ENCODE measurements at regions not wholly inside any gene's neighbourhood (a gene's known extent, or its start where the extent isn't known, plus 50 kb on each side); places are given as distances from the start of the nearest gene placed in this dataset.

- Histone ChIP-seq H2BK120ac (ENCODE audit: low read depth, low read length) (no peak overlapping the region), H3K9ac (ENCODE audit: low read depth, low read length) (no peak overlapping the region), H3K27ac (ENCODE audit: insufficient read depth, low read length) (no peak overlapping the region), H3K14ac (replicated peaks; ENCODE audit: low read depth, low read length) (no peak overlapping the region), H3K9me1 (ENCODE audit: insufficient read depth, low read length) (no peaks in the 10 kb centered on the region), H2BK20ac (ENCODE audit: low read depth, low read length) (no peak overlapping the region), H2BK5ac (ENCODE audit: low read depth, low read length, poor library complexity, severe bottlenecking) (no peak overlapping the region), H3K4me1 (ENCODE audit: control insufficient read depth, insufficient read depth, low read length) (no peaks in the 10 kb centered on the region), H2BK15ac (ENCODE audit: low read depth, low read length) (no peak overlapping the region), H3K56ac (ENCODE audit: extremely low read depth, insufficient read depth, low read length) (no peak overlapping the region), H4K5ac (ENCODE audit: low read depth, low read length) (no peak overlapping the region), H3K79me1 (ENCODE audit: low read depth in 1 of 2, low read length in 2 of 2) (no peaks in the 10 kb centered on the region), H2AK5ac (ENCODE audit: low read depth, low read length) (no peak overlapping the region), H4K20me1 (ENCODE audit: insufficient read depth, low read length) (no peaks in the 10 kb centered on the region), H4K91ac (ENCODE audit: insufficient read depth, low read depth, low read length) (no peak overlapping the region), H3K4me2 (ENCODE audit: low read depth, low read length) (no peak overlapping the region), H3K4me3 (ENCODE audit: insufficient read depth, low read depth, low read length) (no peak overlapping the region), H2AFZ (replicated peaks; ENCODE audit: low read length, poor library complexity) (no peak overlapping the region), H3K4ac (ENCODE audit: low read depth, low read length) (no peak overlapping the region), H3K18ac (ENCODE audit: low read depth, low read length) (no peak overlapping the region), H3K9me3 (ENCODE audit: control insufficient read depth, insufficient read depth, low read length) (peaks cover 2% of the 10 kb centered on the region), H3K23ac (ENCODE audit: low read depth, low read length) (no peak overlapping the region), H3K27me3 (ENCODE audit: control insufficient read depth, insufficient read depth, low read length) (no peaks in the 10 kb centered on the region), H4K8ac (ENCODE audit: low read depth in 2 of 2, low read length in 2 of 2) (no peak overlapping the region), H3K36me3 (ENCODE audit: control insufficient read depth, insufficient read depth, low read length) (no peaks in the 10 kb centered on the region), H2AK9ac (replicated peaks; ENCODE audit: low read depth, low read length, poor library complexity) (no peak overlapping the region)
- intact Hi-C loops (cut with micrococcal nuclease), result no loop called here
- 40% methylated on average over 2 of the region's 6 CpGs; no CpG with 5 or more reads in 1 of the 2 experiments for WGBS, 2 experiments (ENCODE audit: extremely low coverage in 2 of 2, insufficient read length in 1 of 2)
- ATAC-seq (ENCODE audit: low read depth), result no peak
- ChIA-PET POLR2A (ENCODE audit: unreplicated experiment) (no interaction called here), CTCF (no interaction called here)
- in situ Hi-C loops (cut with MboI; ENCODE audit: low sequenced_read_pairs), result no loop called here
- DNase-seq, result no peak
- dilution Hi-C loops (cut with HindIII; ENCODE audit: low sequenced_read_pairs, unreplicated experiment), result no loop called here
- BruUV-seq (replicated peaks), result no TSS peak
- TF ChIP-seq BHLHE40 (IDR thresholded peaks at IDR 0.05; ENCODE audit: low read depth, low read length), result no peak
- no peak for TF ChIP-seq MAFK (IDR thresholded peaks at IDR 0.05; ENCODE audit: low read depth, low read length)
- TF ChIP-seq ELK1 (IDR thresholded peaks at IDR 0.05; ENCODE audit: borderline replicate concordance, low read depth, low read length), result no peak
- no peak for TF ChIP-seq RFX5 (IDR thresholded peaks at IDR 0.05; ENCODE audit: low read depth, low read length)
- no peak for TF ChIP-seq MXI1 (IDR thresholded peaks at IDR 0.05; ENCODE audit: borderline replicate concordance, low read depth, low read length)
- TF ChIP-seq MAZ (IDR thresholded peaks at IDR 0.05; ENCODE audit: borderline replicate concordance, low read depth, low read length), result no peak
- no peak for TF ChIP-seq NFE2L2 (IDR thresholded peaks at IDR 0.05; ENCODE audit: low read depth, low read length)
- TF ChIP-seq CEBPB (IDR thresholded peaks at IDR 0.05; ENCODE audit: low read depth, low read length), result no peak
- TF ChIP-seq SMC3 (IDR thresholded peaks at IDR 0.05; ENCODE audit: low read depth, low read length), result no peak
- TF ChIP-seq POLR2A (IDR thresholded peaks at IDR 0.05; ENCODE audit: low read depth, low read length), result no peak
- no peak for TF ChIP-seq FOS (IDR thresholded peaks at IDR 0.05; ENCODE audit: low read depth, low read length)
- TF ChIP-seq RCOR1 (IDR thresholded peaks at IDR 0.05; ENCODE audit: insufficient replicate concordance, low read length), result no peak
Measured at GRCh38 chr21:41095983-41096382, 72.0 kb upstream of the BACE2 start.
